Gastrocnemius medialis (tissue), 4 donors: ENCODE measurements at regions not wholly inside any gene's neighbourhood (a gene's known extent, or its start where the extent isn't known, plus 50 kb on each side); places are given as distances from the start of the nearest gene placed in this dataset.

ENCODE experiments used
- POLR2A ChIP-seq, 2 donors: fragments of 450-650 bp; IDR thresholded peaks; one replicate each; pipeline ENCODE4 v1.6.1; 2017; ENCODE audit warnings: antibody characterized with exemption in 2 of 2, mild to moderate bottlenecking in 2 of 2, moderate library complexity in 2 of 2
- TF ChIP-seq, protein P1 (sequence below), 5 experiments: fragments of 450-650 bp in 3 of 5; fragments of 200-600 bp in 2 of 5; sonication (generic) in 2 of 5; IDR thresholded peaks in 4 of 5; conservative IDR thresholded peaks in 1 of 5; 1 replicate in 4 of 5; 2 replicates in 1 of 5; pipeline ENCODE4 v1.5.1; 2016 to 2019; ENCODE audit warnings: antibody characterized with exemption in 5 of 5, mild to moderate bottlenecking in 3 of 5, moderate library complexity in 3 of 5

DNA sequence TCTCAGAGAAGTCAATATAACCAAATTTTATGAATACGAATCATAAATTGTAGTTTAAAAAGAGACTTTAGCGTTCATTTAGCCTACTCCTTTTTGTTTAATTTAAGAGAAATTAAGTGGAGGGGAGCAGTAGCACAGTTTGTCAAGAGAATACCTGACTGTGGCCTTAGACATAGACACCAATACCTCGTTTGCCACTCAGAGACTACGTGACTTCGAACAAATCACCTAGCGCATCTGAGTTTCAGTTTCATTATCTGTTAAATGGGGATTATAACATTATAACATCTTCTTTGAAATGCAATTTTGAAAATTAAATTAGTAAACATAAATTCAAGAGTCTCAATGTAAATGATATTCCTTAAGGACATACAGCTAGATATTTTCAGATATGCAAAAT lies 581.5 kb upstream of the VRK2 start:
- TF ChIP-seq, protein P1, sequence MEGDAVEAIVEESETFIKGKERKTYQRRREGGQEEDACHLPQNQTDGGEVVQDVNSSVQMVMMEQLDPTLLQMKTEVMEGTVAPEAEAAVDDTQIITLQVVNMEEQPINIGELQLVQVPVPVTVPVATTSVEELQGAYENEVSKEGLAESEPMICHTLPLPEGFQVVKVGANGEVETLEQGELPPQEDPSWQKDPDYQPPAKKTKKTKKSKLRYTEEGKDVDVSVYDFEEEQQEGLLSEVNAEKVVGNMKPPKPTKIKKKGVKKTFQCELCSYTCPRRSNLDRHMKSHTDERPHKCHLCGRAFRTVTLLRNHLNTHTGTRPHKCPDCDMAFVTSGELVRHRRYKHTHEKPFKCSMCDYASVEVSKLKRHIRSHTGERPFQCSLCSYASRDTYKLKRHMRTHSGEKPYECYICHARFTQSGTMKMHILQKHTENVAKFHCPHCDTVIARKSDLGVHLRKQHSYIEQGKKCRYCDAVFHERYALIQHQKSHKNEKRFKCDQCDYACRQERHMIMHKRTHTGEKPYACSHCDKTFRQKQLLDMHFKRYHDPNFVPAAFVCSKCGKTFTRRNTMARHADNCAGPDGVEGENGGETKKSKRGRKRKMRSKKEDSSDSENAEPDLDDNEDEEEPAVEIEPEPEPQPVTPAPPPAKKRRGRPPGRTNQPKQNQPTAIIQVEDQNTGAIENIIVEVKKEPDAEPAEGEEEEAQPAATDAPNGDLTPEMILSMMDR (IDR thresholded peaks at IDR 0.05 in 4 of 5, conservative IDR thresholded peaks at IDR 0.05 in 1 of 5) = no peak
- no peak for TF ChIP-seq POLR2A (IDR thresholded peaks at IDR 0.05)
